ENCODE measurements at regions not wholly inside any gene's neighbourhood (a gene's known extent, or its start where the extent isn't known, plus 50 kb on each side); places are given as distances from the start of the nearest gene placed in this dataset.

DNA sequence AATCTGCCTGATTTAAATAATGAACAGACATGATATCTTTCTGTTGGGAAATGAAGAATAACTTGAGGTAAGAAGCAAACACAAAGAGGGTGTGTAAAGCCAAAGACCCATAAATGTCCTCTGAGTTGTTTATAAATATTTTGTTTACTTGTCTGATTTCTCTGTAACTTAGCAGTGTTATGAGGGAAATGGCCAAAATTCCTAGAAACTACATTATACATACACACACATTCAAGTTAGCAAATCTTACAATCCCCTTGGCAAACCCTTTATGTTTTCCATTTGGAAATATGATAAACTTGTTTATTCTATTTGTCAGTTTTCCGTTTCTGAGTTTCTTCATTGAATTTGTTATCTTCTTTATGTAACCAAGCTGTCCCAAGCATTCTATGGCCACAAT, 81.4 kb upstream of the TCF21 start:
- no peak for TF ChIP-seq POLR2A (IDR thresholded peaks at IDR 0.05; ENCODE audit: low read depth, low read length)
- no peak for TF ChIP-seq TAF1 (IDR thresholded peaks at IDR 0.05; ENCODE audit: low read depth, low read length)
- TF ChIP-seq POLR2AphosphoS5 (IDR thresholded peaks at IDR 0.05; ENCODE audit: low read depth, low read length) = no peak

Measured in GM12891 (cell line).